Nephron progenitor cell (in vitro differentiated cells): ENCODE measurements at regions not wholly inside any gene's neighbourhood (a gene's known extent, or its start where the extent isn't known, plus 50 kb on each side); places are given as distances from the start of the nearest gene placed in this dataset.

Experiments
- DNase-seq: peaks from one replicate; pipeline ENCODE4 v3.0.0; 2021
- H3K27ac Mint-ChIP-seq: 2 replicates; pipeline ENCODE4 v1.8.0; 2021; ENCODE audit warnings: mild to moderate bottlenecking, moderate library complexity, mixed read lengths
- H3K27me3 Mint-ChIP-seq: 2 replicates; pipeline ENCODE4 v1.8.0; 2021; ENCODE audit warnings: mild to moderate bottlenecking, low read depth, mixed read lengths; ENCODE audit not compliant: poor library complexity
- H3K36me3 Mint-ChIP-seq: 2 replicates; pipeline ENCODE4 v1.8.0; 2021; ENCODE audit warnings: low read depth, mixed read lengths
- H3K4me1 Mint-ChIP-seq: 2 replicates; pipeline ENCODE4 v1.8.0; 2021; ENCODE audit warnings: mixed read lengths
- H3K4me3 Mint-ChIP-seq: 2 replicates; pipeline ENCODE4 v1.8.0; 2021; ENCODE audit warnings: mild to moderate bottlenecking, moderate library complexity, mixed read lengths
- H3K9me3 Mint-ChIP-seq: 2 replicates; pipeline ENCODE4 v1.8.0; 2021; ENCODE audit warnings: mild to moderate bottlenecking, moderate library complexity, mixed read lengths
- TF ChIP-seq, protein P1 (sequence below): fragments of 200-600 bp; sonication (generic); IDR thresholded peaks from 2 replicates; pipeline ENCODE4 v1.5.0; 2021; ENCODE audit warnings: antibody characterized with exemption

GRCh38 chr5:154568589-154568988 lies 90.6 kb upstream of the HAND1 start:
- Mint-ChIP-seq H3K27me3 (peaks cover 8% of the 10 kb centered on the region), H3K4me3 (no peak overlapping the region), H3K27ac (no peak overlapping the region), H3K9me3 (no peaks in the 10 kb centered on the region), H3K36me3 (no peaks in the 10 kb centered on the region), H3K4me1 (peaks cover 4% of the 10 kb centered on the region)
- DNase-seq, result no peak
- TF ChIP-seq, protein P1, sequence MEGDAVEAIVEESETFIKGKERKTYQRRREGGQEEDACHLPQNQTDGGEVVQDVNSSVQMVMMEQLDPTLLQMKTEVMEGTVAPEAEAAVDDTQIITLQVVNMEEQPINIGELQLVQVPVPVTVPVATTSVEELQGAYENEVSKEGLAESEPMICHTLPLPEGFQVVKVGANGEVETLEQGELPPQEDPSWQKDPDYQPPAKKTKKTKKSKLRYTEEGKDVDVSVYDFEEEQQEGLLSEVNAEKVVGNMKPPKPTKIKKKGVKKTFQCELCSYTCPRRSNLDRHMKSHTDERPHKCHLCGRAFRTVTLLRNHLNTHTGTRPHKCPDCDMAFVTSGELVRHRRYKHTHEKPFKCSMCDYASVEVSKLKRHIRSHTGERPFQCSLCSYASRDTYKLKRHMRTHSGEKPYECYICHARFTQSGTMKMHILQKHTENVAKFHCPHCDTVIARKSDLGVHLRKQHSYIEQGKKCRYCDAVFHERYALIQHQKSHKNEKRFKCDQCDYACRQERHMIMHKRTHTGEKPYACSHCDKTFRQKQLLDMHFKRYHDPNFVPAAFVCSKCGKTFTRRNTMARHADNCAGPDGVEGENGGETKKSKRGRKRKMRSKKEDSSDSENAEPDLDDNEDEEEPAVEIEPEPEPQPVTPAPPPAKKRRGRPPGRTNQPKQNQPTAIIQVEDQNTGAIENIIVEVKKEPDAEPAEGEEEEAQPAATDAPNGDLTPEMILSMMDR, result no peak

DNA sequence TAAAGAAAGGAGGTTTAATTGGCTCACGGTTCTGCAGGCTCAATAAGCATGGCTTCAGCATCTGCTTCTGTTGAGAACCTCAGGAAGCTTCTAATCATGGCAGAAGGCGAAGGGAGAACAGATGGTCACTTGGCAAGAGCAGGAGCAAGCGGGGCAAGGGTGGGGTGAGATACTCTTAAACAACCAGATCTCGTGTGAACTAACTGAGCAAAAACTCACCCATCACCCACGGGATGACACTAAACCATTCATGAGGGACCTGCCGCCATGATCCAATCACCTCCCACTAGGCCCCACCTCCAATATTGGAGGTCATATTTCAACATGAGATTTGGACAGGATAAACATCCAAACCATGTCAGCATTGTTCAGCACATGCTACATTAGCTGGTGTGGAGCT lies 89.1 kb upstream of the HAND1 start:
- Mint-ChIP-seq H3K9me3 (no peaks in the 10 kb centered on the region), H3K4me3 (no peak overlapping the region), H3K4me1 (peaks cover 4% of the 10 kb centered on the region), H3K27me3 (peaks cover 5% of the 10 kb centered on the region), H3K27ac (no peak overlapping the region), H3K36me3 (no peaks in the 10 kb centered on the region)
- TF ChIP-seq, protein P1, result no peak
- no peak for DNase-seq

DNA sequence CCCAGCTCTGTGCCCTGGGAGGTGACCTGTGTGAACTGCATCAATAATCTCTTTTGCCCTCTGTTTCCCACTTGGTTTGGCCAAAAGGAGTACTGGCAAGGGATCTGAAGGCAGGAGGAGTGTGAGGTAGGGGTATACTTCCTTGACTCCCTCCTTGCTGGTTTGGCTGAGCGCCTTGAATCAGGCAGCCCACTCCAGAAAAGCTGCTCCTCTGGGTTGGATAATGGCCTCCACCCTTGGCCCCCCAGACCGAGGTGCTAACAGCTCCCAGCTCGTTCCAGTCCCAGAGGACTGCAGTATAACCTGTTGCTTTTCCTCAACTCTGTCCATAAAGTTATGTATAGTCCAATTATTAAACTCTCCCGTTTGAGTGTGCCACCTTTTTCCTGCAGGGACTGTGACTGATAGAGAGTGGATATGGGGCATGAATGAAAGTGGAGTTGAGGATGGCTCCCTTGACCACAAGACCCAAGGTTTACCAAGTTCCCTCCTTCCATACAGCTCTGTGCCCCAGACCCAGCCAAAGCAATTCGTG lies 88.2 kb upstream of the HAND1 start:
- Mint-ChIP-seq H3K4me3 (no peak overlapping the region), H3K27ac (no peak overlapping the region), H3K36me3 (no peaks in the 10 kb centered on the region), H3K27me3 (no peaks in the 10 kb centered on the region), H3K9me3 (no peaks in the 10 kb centered on the region), H3K4me1 (peaks cover 4% of the 10 kb centered on the region)
- DNase-seq, result no peak
- TF ChIP-seq, protein P1, result no peak

- no peak for DNase-seq
- peaks cover 5% of the 10 kb centered on the region for H3K4me1 Mint-ChIP-seq
- H3K27me3 Mint-ChIP-seq, result no peaks in the 10 kb centered on the region
- H3K4me3 Mint-ChIP-seq, result no peak overlapping the region
- peak overlapping the region; percentile 1 for H3K27ac Mint-ChIP-seq
- TF ChIP-seq, protein P1, result no peak
- H3K36me3 Mint-ChIP-seq, result no peaks in the 10 kb centered on the region
- no peaks in the 10 kb centered on the region for H3K9me3 Mint-ChIP-seq
These were observed 87.1 kb upstream of the HAND1 start for GRCh38 chr5:154565123-154565522.

DNA sequence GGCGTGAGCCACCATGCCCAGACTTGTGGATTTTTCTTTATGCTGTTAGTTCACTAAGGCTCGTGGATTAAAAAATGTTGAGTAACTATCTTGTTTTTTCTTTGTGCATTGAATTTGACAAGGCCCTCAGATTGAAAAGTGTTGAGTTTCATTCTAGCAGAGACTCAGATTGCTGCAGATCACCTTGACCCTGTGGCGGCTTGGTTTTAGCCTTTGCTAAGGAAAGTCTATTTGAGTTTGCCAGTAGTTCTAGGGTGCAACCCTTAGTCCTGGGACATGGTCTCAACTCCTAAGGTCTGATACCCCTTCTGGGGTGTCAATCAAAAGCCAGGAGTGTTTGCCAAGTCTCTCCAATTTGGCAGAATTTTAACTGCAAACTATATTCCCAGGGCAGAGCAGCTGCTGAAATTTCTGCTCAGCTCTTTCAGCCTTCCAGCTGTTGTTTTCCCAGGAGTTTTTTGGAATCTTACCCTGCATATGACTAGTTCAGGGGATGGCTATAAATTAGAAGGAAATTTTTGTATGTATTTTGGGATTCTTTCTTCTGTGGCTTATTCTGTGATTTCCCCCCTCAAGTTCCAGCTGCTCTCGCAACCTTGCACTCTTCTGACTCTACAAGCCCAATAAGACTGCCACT lies 84.3 kb upstream of the HAND1 start:
- Mint-ChIP-seq H3K4me3 (no peak overlapping the region), H3K36me3 (no peaks in the 10 kb centered on the region), H3K4me1 (peaks cover 12% of the 10 kb centered on the region), H3K27me3 (peaks cover 7% of the 10 kb centered on the region), H3K9me3 (no peaks in the 10 kb centered on the region), H3K27ac (no peak overlapping the region)
- no peak for DNase-seq
- TF ChIP-seq, protein P1, result no peak
